PFSK-1 (cell line): ENCODE measurements at regions not wholly inside any gene's neighbourhood (a gene's known extent, or its start where the extent isn't known, plus 50 kb on each side); places are given as distances from the start of the nearest gene placed in this dataset.

Experiments
- FOXP2 ChIP-seq: optimal IDR thresholded peaks from 2 replicates; pipeline ENCODE3; 2011; ENCODE audit warnings: borderline replicate concordance, control low read depth, inconsistent platforms; ENCODE audit not compliant: insufficient read depth; ENCODE audit errors: extremely low read length, extremely low read depth
- POLR2AphosphoS5 ChIP-seq: IDR thresholded peaks from 2 replicates; pipeline ENCODE4 v1.6.1; 2012; ENCODE audit warnings: low read depth, mild to moderate bottlenecking, control low read depth, low read length, moderate library complexity
- SIN3A ChIP-seq: IDR thresholded peaks from 2 replicates; pipeline ENCODE4 v1.6.1; 2012; ENCODE audit warnings: mild to moderate bottlenecking, low read length, moderate library complexity, borderline replicate concordance; ENCODE audit not compliant: insufficient read depth
- TAF1 ChIP-seq: IDR thresholded peaks from 2 replicates; pipeline ENCODE4 v1.6.1; 2012; ENCODE audit warnings: low read length, control low read depth, borderline replicate concordance; ENCODE audit not compliant: insufficient read depth
- TF ChIP-seq, protein P1 (sequence below), 2 experiments: IDR thresholded peaks; 2 replicates each; pipeline versions ENCODE4 v1.6.1 to v1.8.0; 2011 to 2012; ENCODE audit warnings: low read depth in 2 of 2, low read length in 2 of 2, control low read depth in 1 of 2, inconsistent platforms in 1 of 2, mild to moderate bottlenecking in 1 of 2, moderate library complexity in 1 of 2; ENCODE audit not compliant: insufficient read depth in 1 of 2

DNA sequence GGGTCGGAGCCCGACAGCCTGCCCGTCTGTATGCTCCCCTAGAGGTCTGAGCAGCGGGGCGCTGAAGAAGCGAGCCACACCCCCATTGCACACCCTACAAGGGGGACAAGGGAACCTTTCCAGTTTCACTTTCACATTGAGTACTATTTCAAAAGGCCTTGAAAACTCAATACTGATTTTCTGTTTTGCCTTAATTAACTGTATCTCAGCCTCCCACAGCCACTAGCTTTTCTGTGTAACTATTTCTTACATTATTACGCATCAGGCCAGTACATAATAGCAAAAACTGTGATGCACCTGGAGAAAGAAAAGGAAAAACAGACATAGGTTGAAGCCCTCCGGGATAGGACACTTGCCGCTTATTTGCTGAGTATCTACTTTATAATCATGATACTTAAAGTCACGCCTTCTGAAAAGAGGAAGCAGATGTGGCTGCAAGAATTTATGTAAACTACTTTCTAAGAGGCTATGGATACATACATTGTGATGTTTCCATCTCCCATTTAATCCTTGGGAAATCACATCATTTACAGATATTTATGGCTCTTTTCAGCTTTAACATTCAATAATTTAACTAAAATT lies 1719.5 kb downstream of the MRPL39 start:
- TF ChIP-seq POLR2AphosphoS5, result no peak
- no peak for TF ChIP-seq FOXP2
- TF ChIP-seq, protein P1, sequence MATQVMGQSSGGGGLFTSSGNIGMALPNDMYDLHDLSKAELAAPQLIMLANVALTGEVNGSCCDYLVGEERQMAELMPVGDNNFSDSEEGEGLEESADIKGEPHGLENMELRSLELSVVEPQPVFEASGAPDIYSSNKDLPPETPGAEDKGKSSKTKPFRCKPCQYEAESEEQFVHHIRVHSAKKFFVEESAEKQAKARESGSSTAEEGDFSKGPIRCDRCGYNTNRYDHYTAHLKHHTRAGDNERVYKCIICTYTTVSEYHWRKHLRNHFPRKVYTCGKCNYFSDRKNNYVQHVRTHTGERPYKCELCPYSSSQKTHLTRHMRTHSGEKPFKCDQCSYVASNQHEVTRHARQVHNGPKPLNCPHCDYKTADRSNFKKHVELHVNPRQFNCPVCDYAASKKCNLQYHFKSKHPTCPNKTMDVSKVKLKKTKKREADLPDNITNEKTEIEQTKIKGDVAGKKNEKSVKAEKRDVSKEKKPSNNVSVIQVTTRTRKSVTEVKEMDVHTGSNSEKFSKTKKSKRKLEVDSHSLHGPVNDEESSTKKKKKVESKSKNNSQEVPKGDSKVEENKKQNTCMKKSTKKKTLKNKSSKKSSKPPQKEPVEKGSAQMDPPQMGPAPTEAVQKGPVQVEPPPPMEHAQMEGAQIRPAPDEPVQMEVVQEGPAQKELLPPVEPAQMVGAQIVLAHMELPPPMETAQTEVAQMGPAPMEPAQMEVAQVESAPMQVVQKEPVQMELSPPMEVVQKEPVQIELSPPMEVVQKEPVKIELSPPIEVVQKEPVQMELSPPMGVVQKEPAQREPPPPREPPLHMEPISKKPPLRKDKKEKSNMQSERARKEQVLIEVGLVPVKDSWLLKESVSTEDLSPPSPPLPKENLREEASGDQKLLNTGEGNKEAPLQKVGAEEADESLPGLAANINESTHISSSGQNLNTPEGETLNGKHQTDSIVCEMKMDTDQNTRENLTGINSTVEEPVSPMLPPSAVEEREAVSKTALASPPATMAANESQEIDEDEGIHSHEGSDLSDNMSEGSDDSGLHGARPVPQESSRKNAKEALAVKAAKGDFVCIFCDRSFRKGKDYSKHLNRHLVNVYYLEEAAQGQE (IDR thresholded peaks at IDR 0.05; ENCODE audit: insufficient read depth in 1 of 2, low read depth in 2 of 2, low read length in 2 of 2), result no peak
- no peak for TF ChIP-seq TAF1
- no peak for TF ChIP-seq SIN3A

DNA sequence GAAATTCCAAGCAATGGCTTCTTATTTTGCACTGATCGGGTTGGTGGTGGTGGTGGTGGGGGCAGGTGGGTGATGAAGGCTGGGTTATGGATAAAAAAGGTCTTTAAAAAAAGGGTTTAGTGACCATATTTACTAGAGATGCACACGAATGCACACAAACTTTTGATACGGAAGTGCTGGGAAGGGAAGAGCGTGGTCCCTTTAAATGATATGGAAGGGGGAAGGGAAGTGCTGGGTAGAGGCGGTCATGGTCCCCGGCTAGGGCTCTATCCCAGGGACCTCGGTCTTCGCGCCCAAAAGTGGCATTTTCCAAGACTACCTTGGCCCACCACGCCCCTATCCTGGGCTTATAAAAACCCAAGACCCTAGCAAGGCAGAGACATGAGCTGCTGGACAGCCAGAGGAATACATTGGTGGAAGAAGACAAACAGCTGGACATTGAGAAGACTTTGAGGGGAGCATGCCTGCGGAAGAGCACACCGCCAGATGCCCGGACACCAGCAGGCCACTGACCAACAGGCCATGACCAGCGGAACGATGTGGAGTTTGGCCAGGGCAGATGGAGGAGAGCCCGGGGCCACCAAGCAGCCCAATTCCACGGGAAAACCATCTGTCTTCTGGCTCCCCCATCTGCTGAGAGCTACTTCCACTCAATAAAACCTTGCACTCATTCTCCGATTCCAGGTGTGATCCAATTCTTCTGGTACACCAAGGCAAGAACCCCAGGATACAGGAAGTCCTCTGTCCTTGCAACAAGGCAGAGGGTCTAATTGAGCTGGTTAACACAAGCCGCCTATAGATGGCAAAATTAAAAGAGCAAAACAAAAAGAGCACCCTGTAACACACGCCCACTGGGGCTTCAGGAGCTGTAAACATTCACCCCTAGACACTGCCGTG lies 1720.2 kb downstream of the MRPL39 start:
- TF ChIP-seq SIN3A, result no peak
- TF ChIP-seq POLR2AphosphoS5, result no peak
- no peak for TF ChIP-seq FOXP2
- no peak for TF ChIP-seq TAF1

DNA sequence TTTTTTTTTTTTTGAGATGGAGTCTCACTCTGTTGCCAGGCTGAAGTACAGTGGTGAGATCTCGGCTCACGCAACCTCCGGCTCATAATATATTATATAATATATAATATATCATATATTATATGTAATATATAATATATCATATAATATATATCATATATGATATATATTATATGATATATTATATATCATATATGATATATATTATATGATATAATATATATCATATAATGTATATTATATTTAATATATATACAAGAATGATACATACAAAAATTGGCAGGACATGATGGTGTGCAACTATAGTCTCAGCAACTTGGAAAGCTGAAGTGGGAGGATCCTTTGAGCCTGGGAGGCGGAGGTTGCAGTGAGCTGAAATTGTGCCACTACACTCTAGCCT lies 1725.5 kb downstream of the MRPL39 start:
- no peak for TF ChIP-seq FOXP2
- TF ChIP-seq, protein P1 (IDR thresholded peaks at IDR 0.05; ENCODE audit: insufficient read depth in 1 of 2, low read depth in 2 of 2, low read length in 2 of 2), result no peak
- no peak for TF ChIP-seq SIN3A
- TF ChIP-seq TAF1, result no peak
- no peak for TF ChIP-seq POLR2AphosphoS5

DNA sequence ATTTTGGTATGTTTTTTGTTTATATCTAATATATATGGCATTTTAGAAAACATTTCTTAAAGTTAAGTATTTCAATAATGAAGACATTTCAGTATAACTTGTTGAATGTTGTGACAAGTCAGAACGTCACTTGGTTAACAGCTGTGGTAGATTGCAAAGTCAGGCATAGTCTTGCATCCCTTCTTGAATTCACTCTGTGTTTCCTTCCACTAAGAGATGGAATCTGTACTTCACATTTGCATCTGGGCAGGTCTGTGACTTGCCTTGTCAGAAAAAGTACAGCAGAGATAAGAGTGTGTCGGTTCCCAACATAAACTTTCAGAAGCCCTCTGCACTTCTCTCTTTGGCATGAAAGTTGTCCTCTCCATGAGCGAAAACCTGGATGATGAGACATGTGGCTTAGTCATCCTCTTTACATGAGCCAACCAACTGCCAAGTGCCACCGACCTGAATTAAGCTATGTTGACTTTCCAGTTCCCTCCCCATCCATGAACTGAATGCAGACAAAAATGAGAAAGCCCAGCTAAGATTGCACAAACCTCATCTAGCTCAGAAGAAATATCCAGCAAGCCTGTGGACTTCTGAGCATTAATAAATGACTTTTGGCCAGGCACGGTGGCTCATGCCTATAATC lies 1730.2 kb downstream of the MRPL39 start:
- TF ChIP-seq TAF1 (no peak), FOXP2 (no peak), SIN3A (no peak), POLR2AphosphoS5 (no peak)
- TF ChIP-seq, protein P1 (IDR thresholded peaks at IDR 0.05; ENCODE audit: insufficient read depth in 1 of 2, low read depth in 2 of 2, low read length in 2 of 2), result no peak

DNA sequence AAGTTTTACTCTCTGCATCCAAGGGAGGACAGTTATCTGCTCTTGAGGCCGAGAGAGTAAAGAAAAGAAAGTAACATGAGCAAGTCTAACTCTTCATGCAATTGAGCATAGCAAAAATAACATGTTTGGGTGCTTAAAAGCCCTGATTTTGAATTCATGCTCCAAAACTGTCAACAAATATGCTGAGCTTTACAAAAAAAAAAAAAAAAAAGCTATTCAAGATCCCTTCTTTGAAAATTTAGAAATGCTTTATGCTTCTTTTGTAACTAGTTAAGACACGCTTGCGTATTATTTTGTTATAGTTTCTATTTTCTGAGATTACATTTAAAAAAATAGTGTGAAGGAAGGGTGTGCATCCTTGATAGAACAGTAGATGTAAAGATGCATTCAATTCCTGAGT lies 1733.0 kb downstream of the MRPL39 start:
- TF ChIP-seq, protein P1 (IDR thresholded peaks at IDR 0.05; ENCODE audit: insufficient read depth in 1 of 2, low read depth in 2 of 2, low read length in 2 of 2), result no peak
- TF ChIP-seq POLR2AphosphoS5, result no peak
- TF ChIP-seq SIN3A, result no peak
- TF ChIP-seq FOXP2, result no peak
- TF ChIP-seq TAF1, result no peak
